GM19328 (cell line): ENCODE measurements at regions not wholly inside any gene's neighbourhood (a gene's known extent, or its start where the extent isn't known, plus 50 kb on each side); places are given as distances from the start of the nearest gene placed in this dataset.

Source experiments
- ATAC-seq: cut with Tn5 transposase; IDR thresholded peaks from one replicate; pipeline ENCODE4 v1.9.1; 2021; ENCODE audit warnings: mild to moderate bottlenecking, moderate library complexity; ENCODE audit not compliant: unreplicated experiment

DNA sequence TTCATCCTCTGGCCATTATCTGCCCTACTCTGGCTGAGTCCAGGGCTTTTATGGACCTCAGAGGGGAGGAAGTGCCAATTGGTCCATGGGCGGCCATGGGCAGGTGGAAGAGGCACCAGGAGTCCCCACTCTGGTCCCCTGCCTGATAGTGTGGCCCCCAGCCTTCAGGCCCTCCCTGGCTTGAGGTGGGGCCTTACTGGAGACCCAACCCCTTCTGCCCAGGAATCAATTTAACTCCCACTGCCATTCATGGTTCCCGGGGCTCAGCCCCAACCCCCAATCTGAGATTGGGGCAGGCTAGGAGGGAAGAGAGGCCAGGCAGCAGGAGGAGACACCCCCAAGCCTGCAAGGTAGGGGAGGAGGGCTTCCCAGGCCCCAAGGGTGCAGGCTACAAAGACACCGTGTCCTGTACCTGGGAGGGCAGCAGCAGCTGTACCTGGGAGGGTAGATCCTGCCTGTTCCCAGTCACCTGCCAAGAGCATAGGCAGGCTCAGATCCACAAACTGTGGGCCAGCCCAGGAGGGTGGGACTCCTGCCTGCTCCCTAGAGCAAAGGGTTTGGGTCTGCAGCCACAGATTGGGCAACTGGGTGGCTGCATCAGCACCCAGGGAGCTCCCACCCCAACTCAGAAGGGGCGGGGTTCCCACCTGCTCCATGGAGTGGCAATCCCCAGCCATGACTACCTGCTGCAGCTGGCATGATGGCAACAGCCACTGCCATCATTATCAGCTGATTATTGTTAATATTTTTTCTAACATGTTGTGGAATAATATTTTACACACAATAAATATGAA, 1044.1 kb upstream of the B3GALT2 start:
- ATAC-seq, result no peak

DNA sequence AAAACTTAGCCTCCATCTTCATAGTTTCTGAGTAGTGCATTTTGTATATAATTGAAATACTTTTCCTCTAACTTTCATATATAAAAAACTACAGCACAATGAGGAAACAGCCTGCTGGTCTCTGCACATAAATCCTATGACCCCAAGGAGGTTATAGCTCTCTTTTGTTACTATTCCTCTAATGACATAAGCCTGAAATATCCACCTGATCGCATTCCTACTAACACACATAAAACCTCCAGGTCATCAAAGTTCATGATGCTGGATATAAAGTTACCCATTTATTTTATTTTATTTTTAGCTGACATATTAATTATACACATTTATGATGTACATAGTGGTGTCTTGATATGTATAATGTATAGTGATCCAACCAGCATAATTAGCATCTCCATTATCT, 1042.0 kb upstream of the B3GALT2 start:
- no peak for ATAC-seq

DNA sequence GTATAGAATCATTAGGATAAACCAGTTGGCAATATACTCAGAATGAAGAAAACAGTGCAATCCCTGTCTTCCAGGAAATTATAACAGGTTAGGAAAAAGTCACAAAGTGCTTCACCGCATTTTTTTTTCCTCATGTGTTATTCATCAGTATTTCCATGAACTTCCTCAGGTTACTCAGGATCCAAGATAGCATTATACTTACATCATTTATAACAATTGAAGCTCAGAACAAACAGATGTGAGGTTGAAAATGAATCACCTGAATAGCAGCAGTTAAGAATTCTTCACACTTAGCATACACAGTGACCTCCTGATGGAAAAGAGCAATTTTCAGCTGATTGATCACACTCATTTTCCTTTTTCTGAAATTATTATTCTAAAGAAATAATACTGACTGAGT, 1040.7 kb upstream of the B3GALT2 start:
- no peak for ATAC-seq

DNA sequence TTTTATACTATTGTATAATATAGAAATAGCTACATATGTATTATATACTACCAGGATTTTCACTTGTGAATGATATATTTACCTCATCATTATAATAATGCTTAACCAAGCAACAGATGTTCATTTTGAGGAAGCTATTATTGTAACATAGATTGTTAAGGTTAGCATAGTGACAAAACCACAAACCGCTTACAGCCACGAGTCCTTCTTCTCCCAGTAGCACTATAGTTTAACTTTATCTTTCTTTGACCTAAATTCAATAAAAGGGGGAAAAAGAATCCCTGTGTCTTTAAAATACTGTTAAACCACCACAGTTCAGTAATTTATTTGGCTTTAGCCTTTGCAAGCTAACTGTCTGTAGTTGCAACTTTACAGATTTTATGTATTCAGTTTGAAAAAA, 1039.4 kb upstream of the B3GALT2 start:
- peak; percentile 84 for ATAC-seq

DNA sequence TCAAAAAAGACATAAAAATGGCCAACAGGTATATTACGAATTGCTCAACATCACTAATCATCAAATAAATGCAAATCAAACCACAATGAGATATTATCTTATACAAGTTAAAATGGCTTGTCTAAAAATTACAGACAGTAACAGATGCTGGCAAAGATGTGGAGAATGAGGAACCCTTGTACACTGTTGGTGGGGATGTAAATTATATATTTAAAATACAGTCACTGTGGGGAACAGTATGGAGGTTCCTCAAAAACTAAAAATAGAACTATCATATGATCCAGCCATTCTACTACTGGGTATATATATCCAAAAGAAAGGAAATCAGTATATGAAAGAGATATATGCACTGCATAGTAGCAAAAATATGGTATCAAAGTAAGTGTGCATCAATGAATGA, 1037.2 kb upstream of the B3GALT2 start:
- no peak for ATAC-seq

DNA sequence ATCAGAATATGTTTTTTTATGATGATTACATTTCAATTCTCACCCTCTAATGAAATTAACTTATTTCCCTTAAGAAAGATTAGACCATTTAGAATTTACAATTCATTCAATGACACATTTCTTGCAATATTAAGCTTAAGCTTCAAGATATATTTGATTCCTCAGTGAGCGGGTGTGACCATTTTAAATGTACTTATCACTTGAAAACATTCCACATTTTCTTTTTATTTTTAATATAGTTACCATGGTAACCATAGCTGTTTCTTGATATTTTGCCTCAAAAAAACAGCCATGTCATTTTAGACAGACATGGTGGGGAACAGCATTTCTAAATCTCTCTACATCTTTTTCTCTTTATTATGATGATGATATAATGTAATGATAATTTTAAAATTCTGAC, 1029.0 kb upstream of the B3GALT2 start:
- no peak for ATAC-seq

DNA sequence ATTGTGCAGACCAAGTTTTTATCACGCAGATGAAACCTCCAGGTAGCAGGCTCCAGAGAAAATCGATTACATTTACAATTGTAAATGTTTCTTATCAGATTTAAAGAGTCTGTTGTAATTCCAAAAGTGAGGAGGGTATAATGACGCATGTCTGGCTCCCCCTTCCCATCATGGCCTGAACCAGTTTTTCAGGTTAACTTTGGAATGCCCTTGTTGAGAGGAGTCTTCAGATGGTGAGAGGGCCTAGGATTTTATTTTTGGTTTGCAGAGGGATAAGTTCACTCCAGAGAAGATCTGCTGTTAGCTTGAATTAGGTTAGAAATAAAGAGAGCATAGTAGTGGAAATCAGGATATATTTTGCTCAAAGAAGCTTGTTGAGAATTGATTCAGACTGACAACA, 1028.3 kb upstream of the B3GALT2 start:
- ATAC-seq, result no peak

DNA sequence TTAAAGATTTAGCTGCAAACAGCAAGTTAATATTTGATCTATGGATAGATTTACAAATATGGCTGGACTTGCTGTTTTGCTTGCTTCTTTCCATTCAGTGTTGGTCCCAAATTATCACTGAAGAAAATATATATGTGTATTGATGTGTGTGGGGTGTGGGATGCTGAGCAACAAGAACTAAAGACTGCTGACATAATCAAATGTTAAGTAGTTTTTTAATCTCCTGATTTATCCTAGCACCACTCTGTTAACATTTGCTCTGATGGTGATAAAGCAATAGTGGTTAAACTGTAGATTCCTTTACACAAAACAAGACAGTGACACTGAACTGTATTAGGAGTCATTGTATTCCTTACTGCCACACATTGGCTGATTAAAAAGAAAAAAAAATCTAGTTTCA, 1023.5 kb upstream of the B3GALT2 start:
- no peak for ATAC-seq

DNA sequence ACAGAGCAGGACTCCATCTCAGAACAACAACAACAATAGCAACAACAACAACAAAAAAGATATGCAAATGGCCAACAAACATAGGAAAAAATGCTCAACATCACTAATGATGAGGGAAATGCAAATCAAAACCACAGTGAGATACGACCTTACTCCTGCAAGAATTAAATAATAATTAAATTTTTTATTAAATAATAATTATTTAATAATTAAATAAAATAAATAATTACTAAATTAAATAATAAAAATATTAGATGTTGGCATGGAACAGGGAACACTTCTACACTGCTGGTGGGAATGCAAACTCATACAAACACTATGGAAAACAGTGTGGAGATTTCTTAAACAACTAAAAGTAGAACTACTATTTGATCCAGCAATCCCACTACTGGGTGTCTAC, 1022.3 kb upstream of the B3GALT2 start:
- no peak for ATAC-seq

DNA sequence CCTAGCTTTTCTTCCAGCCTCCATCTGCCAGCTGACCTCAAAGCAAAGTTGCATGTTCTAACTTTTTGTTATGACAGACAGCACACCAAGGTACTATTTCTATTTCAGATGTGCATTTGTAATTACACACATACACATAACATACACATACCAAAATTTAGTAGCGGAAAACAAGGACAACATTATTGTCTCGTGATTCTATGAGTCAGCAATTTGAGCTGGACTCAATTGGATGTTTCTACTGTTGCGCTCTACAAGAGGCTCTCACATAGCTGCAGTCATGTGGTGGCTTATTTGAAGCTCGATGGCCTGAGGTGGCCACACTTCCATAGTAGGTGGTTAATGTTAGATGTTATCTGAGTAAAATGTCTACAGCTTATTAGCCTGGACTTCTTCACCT, 1010.1 kb upstream of the B3GALT2 start:
- ATAC-seq, result no peak

DNA sequence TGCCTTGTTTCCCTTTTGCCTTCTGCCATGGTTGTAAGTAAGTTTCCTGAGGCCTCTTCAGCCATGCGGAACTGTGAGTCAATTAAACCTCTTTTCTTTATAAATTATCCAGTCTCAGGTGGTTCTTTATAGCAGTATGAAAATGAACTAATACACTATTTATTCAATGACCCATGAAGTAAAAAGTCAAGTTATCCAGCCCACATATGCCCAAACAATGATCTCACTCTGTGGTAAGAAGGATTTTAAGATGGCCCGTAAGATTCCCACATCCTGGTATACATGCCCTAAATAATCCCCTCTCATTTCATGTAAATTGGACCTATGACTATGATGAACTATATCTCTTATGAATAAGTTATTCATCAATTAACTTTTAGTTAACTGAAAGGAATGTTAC, 1008.3 kb upstream of the B3GALT2 start:
- ATAC-seq, result no peak

DNA sequence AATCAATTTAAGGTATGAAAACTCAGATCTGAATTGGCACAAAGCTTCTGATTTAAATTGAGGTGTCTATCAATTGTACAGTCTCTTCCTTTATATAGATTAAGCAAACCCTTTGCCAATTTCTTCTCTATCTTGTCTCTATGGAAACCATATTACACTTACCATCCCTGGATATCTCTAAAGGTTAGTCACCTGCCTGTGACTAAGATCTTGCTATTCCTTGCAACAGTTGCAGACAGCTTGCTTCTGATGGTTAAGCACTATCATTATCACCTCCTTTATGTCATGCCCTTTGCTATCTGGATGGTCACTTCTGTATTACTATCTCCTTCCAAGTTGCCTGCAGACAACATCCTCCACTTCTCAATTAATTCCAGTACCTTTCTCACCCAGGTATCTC, 998.6 kb upstream of the B3GALT2 start:
- ATAC-seq, result no peak

DNA sequence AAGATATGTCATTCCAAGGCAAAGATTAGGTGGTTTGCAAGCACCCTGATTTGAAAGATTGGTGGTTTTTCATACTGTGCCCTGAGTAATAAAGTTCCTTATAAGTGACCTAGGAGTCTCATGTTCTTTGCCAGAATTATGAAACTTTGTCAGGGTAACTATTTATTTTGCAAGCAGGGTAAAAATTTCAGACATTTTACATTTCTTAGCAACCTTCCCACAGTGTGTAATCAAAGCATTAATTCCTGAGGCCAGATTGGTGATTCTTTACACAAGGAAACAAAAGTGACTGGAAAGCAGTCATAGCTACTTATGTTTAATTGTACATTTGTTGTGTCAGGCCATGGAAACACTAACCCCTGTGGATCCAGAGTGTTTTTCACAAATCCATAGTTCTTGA, 998.0 kb upstream of the B3GALT2 start:
- ATAC-seq, result no peak

DNA sequence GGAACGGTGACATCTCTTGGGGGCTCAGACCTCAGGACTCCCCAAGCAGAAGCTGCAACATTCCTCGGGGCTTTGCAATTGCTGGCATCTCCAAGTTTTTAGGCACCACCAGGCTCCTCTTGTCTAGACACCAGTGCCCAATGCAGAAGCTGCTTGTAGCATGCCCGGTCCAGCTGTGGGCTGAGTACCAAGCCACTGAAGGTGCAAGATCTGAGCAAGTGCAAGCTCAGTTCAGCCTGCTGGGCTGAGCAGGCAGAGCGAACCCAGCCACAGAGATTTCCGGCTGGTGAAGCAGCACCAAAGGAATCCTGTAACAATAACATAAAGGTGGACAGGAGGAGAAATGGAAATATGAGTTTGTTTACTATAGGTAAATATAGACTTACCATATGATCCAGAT, 995.4 kb upstream of the B3GALT2 start:
- ATAC-seq, result no peak

DNA sequence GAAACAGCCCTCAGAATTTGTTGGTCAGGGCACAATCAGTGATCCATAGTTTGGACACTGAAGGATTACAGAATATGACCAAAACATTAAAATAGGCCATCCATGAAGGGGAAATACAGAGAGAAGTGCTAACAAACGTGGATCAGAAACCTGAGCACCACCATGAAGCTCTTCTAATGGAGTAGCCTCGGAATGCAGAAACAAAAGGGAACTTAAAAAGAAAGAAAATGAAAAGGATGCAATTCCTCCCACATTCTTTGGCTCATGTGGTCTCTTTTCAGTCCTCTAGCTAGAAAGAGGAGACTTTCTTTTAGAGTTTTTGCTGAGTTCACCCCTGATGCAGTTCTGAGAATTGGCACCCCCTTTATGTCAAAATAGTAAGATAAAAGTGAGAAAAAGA, 989.8 kb upstream of the B3GALT2 start:
- no peak for ATAC-seq

DNA sequence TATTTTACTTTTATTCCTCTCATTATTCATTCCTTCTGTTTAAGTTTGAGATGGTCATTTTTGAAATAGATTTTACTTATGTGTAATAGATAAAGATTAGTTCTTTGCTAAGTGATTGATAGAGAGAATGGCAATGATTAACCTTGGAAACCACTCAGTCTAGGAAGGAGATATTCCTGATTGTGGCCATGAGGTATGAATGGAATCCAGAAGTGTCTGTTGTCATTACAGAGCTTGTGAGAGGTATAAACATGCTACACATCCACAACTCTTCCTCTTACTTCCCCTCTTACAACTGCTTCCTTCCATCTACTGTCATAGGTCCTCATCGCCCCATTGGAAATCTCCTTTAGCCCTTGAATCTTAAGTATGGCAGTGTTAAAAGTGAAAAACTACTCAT, 988.8 kb upstream of the B3GALT2 start:
- ATAC-seq, result no peak

DNA sequence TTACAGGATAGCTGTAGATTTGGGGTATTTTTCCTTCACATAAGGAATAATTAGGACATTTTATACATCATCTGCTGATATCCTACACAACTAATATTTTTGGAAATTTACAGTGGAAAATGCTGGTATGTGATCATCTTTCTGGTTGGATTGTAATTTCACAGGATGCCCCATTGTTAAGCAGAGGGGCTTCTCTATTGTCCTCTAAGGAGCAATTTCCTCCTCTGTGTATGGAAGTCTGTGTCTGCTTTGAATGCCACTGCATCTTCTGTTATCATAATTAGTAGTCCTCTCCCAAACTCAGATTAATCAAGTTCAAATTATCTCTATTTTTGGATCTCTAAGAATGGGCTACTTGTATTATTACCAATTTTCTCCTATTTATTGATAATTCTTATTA, 988.1 kb upstream of the B3GALT2 start:
- ATAC-seq, result no peak

DNA sequence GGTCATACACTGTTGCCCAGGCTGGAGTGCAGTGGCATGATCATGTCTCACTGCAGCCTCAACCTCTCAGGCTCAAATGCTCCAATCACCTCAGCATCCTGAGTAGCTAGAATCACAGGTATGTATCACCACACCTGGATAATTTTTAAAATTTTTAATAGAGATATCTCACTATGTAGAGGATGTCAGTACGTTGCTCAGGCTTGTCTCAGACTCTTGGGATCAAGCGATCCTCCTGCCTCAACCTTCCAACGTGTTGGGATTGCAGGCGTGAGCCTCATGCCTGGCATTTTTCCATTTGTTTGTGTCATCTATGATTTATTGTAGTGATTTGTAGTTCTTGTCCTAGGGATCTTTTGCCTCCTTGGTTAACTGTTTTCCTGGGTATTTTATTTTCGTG, 985.2 kb upstream of the B3GALT2 start:
- ATAC-seq, result no peak

DNA sequence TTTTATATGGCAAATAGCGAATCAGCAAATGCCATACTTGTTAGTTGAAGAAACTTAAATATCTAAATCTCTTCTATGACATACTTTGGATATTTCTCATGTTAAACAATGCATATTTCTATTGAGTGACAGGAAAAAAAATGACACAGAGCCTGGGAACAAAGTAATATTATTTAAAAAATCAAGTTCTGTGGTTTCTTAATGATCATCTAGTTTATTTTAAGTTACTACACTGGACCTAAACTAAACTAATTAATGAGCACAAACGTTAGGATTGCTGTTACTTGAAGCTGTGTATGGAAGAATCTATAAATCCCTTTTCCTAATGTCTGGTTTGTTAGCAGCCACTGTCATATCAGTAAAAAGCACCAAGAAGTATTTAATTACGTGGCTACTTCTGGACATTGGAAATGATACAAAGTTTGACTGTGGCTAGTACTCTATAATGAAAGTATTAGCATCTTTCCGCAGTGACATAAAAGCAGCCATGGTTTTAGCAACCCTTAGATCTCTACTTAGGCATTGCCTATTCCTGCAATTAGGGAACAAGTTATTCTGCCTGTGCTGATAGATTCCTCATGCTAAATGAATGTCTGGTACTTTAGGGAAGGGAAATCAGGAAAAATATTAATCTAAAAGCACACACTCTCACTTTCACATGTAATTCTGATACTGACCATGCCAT, 981.7 kb upstream of the B3GALT2 start:
- no peak for ATAC-seq

DNA sequence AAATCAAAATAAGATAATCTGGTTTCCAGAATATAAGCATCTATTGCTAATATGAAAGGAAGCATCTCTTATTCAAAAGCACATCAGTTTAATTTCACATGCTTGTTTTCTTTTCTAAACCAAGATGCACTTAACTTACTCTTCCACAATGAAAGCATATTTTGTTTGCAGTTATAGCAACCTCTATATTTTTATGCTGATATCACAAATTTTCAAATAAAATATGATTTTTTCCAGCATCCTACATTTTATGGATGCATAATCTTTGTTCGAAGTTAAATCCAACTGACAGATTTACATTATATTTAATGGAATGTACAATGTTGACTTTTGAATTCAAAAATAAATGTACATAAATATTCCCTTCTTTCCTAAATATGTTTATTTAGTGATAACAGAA, 978.3 kb upstream of the B3GALT2 start:
- ATAC-seq, result no peak

DNA sequence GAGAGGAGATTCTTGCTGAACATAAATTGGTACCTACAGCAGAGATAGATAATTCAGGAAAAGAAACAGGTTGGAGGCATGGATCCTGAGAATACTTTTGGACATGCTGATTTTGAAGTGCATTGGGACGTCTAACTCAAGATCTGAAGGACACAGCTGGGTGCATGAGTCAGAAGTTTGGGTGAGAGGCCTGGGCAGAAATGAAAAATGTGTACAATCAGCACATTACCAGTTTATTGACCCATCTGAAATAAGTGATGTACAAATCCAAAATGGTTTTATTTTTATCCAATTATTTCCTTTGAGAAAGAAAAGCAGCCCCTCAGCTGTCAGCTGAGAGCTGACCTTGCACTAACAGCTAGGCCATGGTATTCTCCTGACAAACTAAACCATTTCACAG, 975.2 kb upstream of the B3GALT2 start:
- no peak for ATAC-seq

DNA sequence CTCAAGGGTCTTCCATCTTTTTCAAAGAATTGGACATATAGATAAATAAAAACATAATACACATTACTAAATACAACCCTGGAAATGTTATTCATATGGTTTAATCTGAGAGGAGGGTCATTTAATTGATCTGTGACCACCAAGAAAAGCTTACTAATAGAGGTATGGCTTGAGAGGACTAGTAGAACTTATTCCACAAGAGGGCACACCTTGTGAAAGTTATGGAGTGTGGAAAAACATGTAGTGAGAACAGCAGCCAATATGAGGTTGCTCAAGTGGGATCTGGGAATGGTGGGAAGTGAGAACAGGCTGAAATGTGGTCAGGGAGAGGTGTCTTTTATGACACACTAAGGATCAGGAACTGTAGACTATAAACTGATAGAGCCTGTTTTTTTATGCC, 973.5 kb upstream of the B3GALT2 start:
- no peak for ATAC-seq

DNA sequence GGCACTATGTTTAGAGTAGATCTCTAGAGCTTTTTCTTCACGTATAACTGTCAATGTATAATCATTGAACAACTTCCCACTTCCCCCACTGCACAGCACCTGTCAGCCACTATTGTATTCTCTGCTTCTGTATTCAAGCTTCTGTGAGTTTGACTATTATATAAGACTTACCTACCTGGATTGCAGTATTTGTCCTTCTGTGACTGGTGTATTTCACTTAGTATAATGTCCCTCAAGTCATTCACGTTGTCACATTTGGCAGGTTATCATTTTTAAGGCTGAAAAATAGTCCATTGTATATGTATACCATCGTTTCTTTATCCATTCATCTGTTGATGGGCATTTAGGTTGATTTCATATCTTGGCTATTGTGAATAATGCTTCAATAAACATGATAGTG, 969.5 kb upstream of the B3GALT2 start:
- ATAC-seq, result no peak
